Fibroblast of lung (primary cell): ENCODE measurements at regions not wholly inside any gene's neighbourhood (a gene's known extent, or its start where the extent isn't known, plus 50 kb on each side); places are given as distances from the start of the nearest gene placed in this dataset.
A peak's percentile ranks its signal among the peaks of the same experiment; 100 is the strongest.

Source experiments
- DNase-seq, 2 donors: peaks; one replicate each; pipeline versions ENCODE4 v3.0.0 to v3.0.0-alpha.2; 2010; ENCODE audit warnings: low read depth in 2 of 2
- H2AFZ ChIP-seq: 2 replicates; pipeline ENCODE4 v1.5.1; 2012; ENCODE audit warnings: low read length, control low read depth, inconsistent platforms
- H3K27ac ChIP-seq: 2 replicates; pipeline ENCODE4 v1.5.1; 2011; ENCODE audit warnings: low read length, control low read depth; ENCODE audit not compliant: insufficient read depth
- H3K27me3 ChIP-seq: 2 replicates; pipeline ENCODE4 v1.5.1; 2011; ENCODE audit warnings: mild to moderate bottlenecking, low read length; ENCODE audit not compliant: control insufficient read depth, insufficient read depth
- H3K36me3 ChIP-seq: 2 replicates; pipeline ENCODE4 v1.5.1; 2011; ENCODE audit warnings: low read length; ENCODE audit not compliant: control insufficient read depth, insufficient read depth
- H3K4me1 ChIP-seq: 2 replicates; pipeline ENCODE4 v1.5.1; 2011; ENCODE audit warnings: low read length; ENCODE audit not compliant: control insufficient read depth, insufficient read depth; ENCODE audit errors: extremely low read depth
- H3K4me2 ChIP-seq: 2 replicates; pipeline ENCODE4 v1.5.1; 2011; ENCODE audit warnings: low read length, control low read depth; ENCODE audit not compliant: insufficient read depth; ENCODE audit errors: extremely low read depth
- H3K4me3 ChIP-seq, 4 experiments: fragments of 200-600 bp in 1 of 4; sonication (generic) in 1 of 4; replicated peaks in 1 of 4; 2 replicates each; pipeline ENCODE4 v1.5.1; 2011 to 2016; ENCODE audit warnings: low read length in 4 of 4, low read depth in 3 of 4, mild to moderate bottlenecking in 3 of 4, control low read depth in 2 of 4, inconsistent platforms in 1 of 4, mixed read lengths in 1 of 4; ENCODE audit not compliant: insufficient read depth in 1 of 4; ENCODE audit errors: control extremely low read depth in 1 of 4
- H3K79me2 ChIP-seq: 2 replicates; pipeline ENCODE4 v1.5.1; 2012; ENCODE audit warnings: mild to moderate bottlenecking, low read length, inconsistent platforms; ENCODE audit not compliant: control insufficient read depth, insufficient read depth
- H3K9ac ChIP-seq: 2 replicates; pipeline ENCODE4 v1.5.1; 2011; ENCODE audit warnings: mild to moderate bottlenecking, low read length, control low read depth; ENCODE audit not compliant: insufficient read depth
- H3K9me3 ChIP-seq: 2 replicates; pipeline ENCODE4 v1.5.1; 2012; ENCODE audit warnings: low read depth, low read length; ENCODE audit not compliant: control insufficient read depth, insufficient read depth
- H4K20me1 ChIP-seq: 2 replicates; pipeline ENCODE4 v1.5.1; 2011; ENCODE audit warnings: low read length; ENCODE audit not compliant: control insufficient read depth, insufficient read depth; ENCODE audit errors: extremely low read depth
- EZH2 ChIP-seq: IDR thresholded peaks from 2 replicates; pipeline ENCODE4 v1.5.1; 2012; ENCODE audit warnings: low read length, control low read depth, mild to moderate bottlenecking; ENCODE audit errors: missing control alignments
- TF ChIP-seq, protein P1 (sequence below), 2 donors: IDR thresholded peaks in 1 of 2; conservative IDR thresholded peaks in 1 of 2; 1 replicate in 1 of 2; 2 replicates in 1 of 2; pipeline ENCODE4 v1.5.1; 2011 to 2012; ENCODE audit warnings: low read length in 2 of 2, control low read depth in 1 of 2, inconsistent platforms in 1 of 2, low read depth in 1 of 2, mild to moderate bottlenecking in 1 of 2

GRCh38 chr5:96302174-96302738, 130.8 kb downstream of the PCSK1 start:
- H3K9me3 ChIP-seq: no peaks in the 10 kb centered on the region
- H3K4me3 ChIP-seq: no peak overlapping the region
- H3K27ac ChIP-seq: no peak overlapping the region
- peaks cover 9% of the 10 kb centered on the region for H3K4me1 ChIP-seq
- H3K36me3 ChIP-seq: no peaks in the 10 kb centered on the region
- no peak for DNase-seq
- TF ChIP-seq EZH2: no peak
- TF ChIP-seq, protein P1, sequence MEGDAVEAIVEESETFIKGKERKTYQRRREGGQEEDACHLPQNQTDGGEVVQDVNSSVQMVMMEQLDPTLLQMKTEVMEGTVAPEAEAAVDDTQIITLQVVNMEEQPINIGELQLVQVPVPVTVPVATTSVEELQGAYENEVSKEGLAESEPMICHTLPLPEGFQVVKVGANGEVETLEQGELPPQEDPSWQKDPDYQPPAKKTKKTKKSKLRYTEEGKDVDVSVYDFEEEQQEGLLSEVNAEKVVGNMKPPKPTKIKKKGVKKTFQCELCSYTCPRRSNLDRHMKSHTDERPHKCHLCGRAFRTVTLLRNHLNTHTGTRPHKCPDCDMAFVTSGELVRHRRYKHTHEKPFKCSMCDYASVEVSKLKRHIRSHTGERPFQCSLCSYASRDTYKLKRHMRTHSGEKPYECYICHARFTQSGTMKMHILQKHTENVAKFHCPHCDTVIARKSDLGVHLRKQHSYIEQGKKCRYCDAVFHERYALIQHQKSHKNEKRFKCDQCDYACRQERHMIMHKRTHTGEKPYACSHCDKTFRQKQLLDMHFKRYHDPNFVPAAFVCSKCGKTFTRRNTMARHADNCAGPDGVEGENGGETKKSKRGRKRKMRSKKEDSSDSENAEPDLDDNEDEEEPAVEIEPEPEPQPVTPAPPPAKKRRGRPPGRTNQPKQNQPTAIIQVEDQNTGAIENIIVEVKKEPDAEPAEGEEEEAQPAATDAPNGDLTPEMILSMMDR (conservative IDR thresholded peaks at IDR 0.05 in 1 of 2, IDR thresholded peaks at IDR 0.05 in 1 of 2; ENCODE audit: low read depth in 1 of 2, low read length in 2 of 2): no peak
- H2AFZ ChIP-seq: no peak overlapping the region
- no peaks in the 10 kb centered on the region for H3K27me3 ChIP-seq
- no peak overlapping the region for H3K9ac ChIP-seq
- H3K79me2 ChIP-seq: no peaks in the 10 kb centered on the region
- H4K20me1 ChIP-seq: no peaks in the 10 kb centered on the region
- no peak overlapping the region for H3K4me2 ChIP-seq

GRCh38 chr5:96300976-96301375, 132.1 kb downstream of the PCSK1 start:
- DNase-seq: no peak
- Histone ChIP-seq H3K4me3 (no peak overlapping the region), H3K36me3 (no peaks in the 10 kb centered on the region), H3K4me2 (no peak overlapping the region), H4K20me1 (no peaks in the 10 kb centered on the region), H3K27ac (no peak overlapping the region), H3K9me3 (no peaks in the 10 kb centered on the region), H3K9ac (no peak overlapping the region), H3K4me1 (peaks cover 12% of the 10 kb centered on the region), H2AFZ (no peak overlapping the region), H3K27me3 (no peaks in the 10 kb centered on the region), H3K79me2 (no peaks in the 10 kb centered on the region)
- TF ChIP-seq EZH2: no peak
- TF ChIP-seq, protein P1 (conservative IDR thresholded peaks at IDR 0.05 in 1 of 2, IDR thresholded peaks at IDR 0.05 in 1 of 2; ENCODE audit: low read depth in 1 of 2, low read length in 2 of 2): no peak

GRCh38 chr5:96297867-96298266, 135.2 kb downstream of the PCSK1 start:
- TF ChIP-seq, protein P1 (conservative IDR thresholded peaks at IDR 0.05 in 1 of 2, IDR thresholded peaks at IDR 0.05 in 1 of 2; ENCODE audit: low read depth in 1 of 2, low read length in 2 of 2): no peak
- no peak for TF ChIP-seq EZH2
- no peak overlapping the region for H3K4me3 ChIP-seq

More at GRCh38 chr5:96297867-96298266, 135.2 kb downstream of the PCSK1 start:
- no peaks in the 10 kb centered on the region for H3K79me2 ChIP-seq
- H4K20me1 ChIP-seq: no peaks in the 10 kb centered on the region
- H3K4me2 ChIP-seq: no peak overlapping the region
- H3K27ac ChIP-seq: peak overlapping the region; percentile 82
- H3K9me3 ChIP-seq: no peaks in the 10 kb centered on the region
- H2AFZ ChIP-seq: no peak overlapping the region
- H3K9ac ChIP-seq: no peak overlapping the region
- H3K27me3 ChIP-seq: no peaks in the 10 kb centered on the region
- H3K4me1 ChIP-seq: peaks cover 20% of the 10 kb centered on the region
- H3K36me3 ChIP-seq: no peaks in the 10 kb centered on the region
- peak; percentile 96 to 99 for DNase-seq
